K562 (cell line): ENCODE measurements at regions not wholly inside any gene's neighbourhood (a gene's known extent, or its start where the extent isn't known, plus 50 kb on each side); places are given as distances from the start of the nearest gene placed in this dataset.

Experiments used
- ATAC-seq: fragments of 200-7000 bp; cut with Tn5 transposase; 3 replicates; pipeline ENCODE4 v1.9.1; 2020; ENCODE audit warnings: moderate library complexity
- BruUV-seq: library from RNA; stranded (reverse); fragments of 400-500 nt; replicated peaks from 2 replicates; lab custom pipeline; 2021; lab: Mats Ljungman, UMichigan
- CTCF ChIA-PET: fragments of 300-600 bp; formaldehyde crosslinking; extraction: SDS; loops from one replicate; lab custom pipeline; 2021; ENCODE audit warnings: low intra/inter-chr PET ratio; lab: Yijun Ruan, JAX
- POLR2A ChIA-PET: fragments of 300-600, 350-650 bp; sonication (Branson Sonifier 250); formaldehyde crosslinking; extraction: SDS; loops from one replicate; lab custom pipeline; 2021; ENCODE audit warnings: antibody characterized with exemption, inconsistent platforms; lab: Yijun Ruan, JAX
- DNase-seq, 4 experiments: peaks; one replicate each; pipeline versions ENCODE4 v3.0.0 to v3.0.0-alpha.2; 2011 to 2018; ENCODE audit warnings: low spot score in 3 of 4, mixed read lengths in 3 of 4; ENCODE audit errors: extremely low read depth in 1 of 4
- FAIRE-seq: peaks from 2 replicates; lab custom pipeline; 2011; peaks lifted over from hg19 to GRCh38; lab: Jason Lieb, UNC
- H2AFZ ChIP-seq: 2 replicates; pipeline ENCODE4 v1.6.0; 2011; ENCODE audit warnings: low read depth, low read length, control low read depth, inconsistent platforms
- H3K27ac ChIP-seq: fragments of 200-600 bp; 3 replicates; pipeline ENCODE4 v1.8.0; 2011; ENCODE audit warnings: low read depth, mild to moderate bottlenecking, control low read depth, inconsistent platforms, low read length, moderate library complexity, mixed read lengths; ENCODE audit errors: extremely low read depth
- H3K27me3 ChIP-seq, 2 experiments: fragments of 300-600 bp in 1 of 2; 2 replicates in 1 of 2; 3 replicates in 1 of 2; pipeline versions ENCODE4 v1.6.0 to v1.8.0; 2011; ENCODE audit warnings: inconsistent platforms in 2 of 2, low read length in 2 of 2, mild to moderate bottlenecking in 1 of 2, mixed read lengths in 1 of 2, moderate library complexity in 1 of 2; ENCODE audit not compliant: control insufficient read depth in 2 of 2, insufficient read depth in 2 of 2
- H3K36me3 ChIP-seq: fragments of 300-600 bp; 3 replicates; pipeline ENCODE4 v1.8.0; 2011; ENCODE audit warnings: mild to moderate bottlenecking, low read length, inconsistent platforms; ENCODE audit not compliant: control insufficient read depth, insufficient read depth
- H3K4me1 ChIP-seq, 2 experiments: fragments of 200-600 bp in 1 of 2; replicated peaks in 1 of 2; 2 replicates in 1 of 2; 3 replicates in 1 of 2; pipeline versions ENCODE4 v1.5.1 to v1.8.0; 2011; ENCODE audit warnings: inconsistent platforms in 2 of 2, low read length in 2 of 2, mild to moderate bottlenecking in 1 of 2, mixed read lengths in 1 of 2, moderate library complexity in 1 of 2; ENCODE audit not compliant: control insufficient read depth in 2 of 2, insufficient read depth in 2 of 2
- H3K4me2 ChIP-seq: 2 replicates; pipeline ENCODE4 v1.6.1; 2011; ENCODE audit warnings: low read length, control low read depth, inconsistent platforms, mixed read lengths; ENCODE audit not compliant: insufficient read depth
- H3K4me3 ChIP-seq: fragments of 200-600 bp; sonication (generic), shearing (Covaris generic); 2 replicates; pipeline ENCODE4 v1.5.1; 2016; ENCODE audit warnings: control low read depth, inconsistent platforms
- H3K79me2 ChIP-seq: fragments of 200-600 bp; 3 replicates; pipeline ENCODE4 v1.8.0; 2011; ENCODE audit warnings: low read length, inconsistent platforms; ENCODE audit not compliant: control insufficient read depth, insufficient read depth
- H3K9ac ChIP-seq, 2 experiments: 2 replicates each; pipeline versions ENCODE4 v1.6.0 to v1.6.1; 2011; ENCODE audit warnings: low read depth in 2 of 2, low read length in 2 of 2, control low read depth in 1 of 2, inconsistent platforms in 1 of 2, mild to moderate bottlenecking in 1 of 2, mixed read lengths in 1 of 2; ENCODE audit not compliant: insufficient read depth in 1 of 2
- H3K9me1 ChIP-seq: one replicate; pipeline ENCODE4 v1.6.0; 2011; ENCODE audit warnings: inconsistent platforms, mild to moderate bottlenecking, low read length, moderate library complexity; ENCODE audit not compliant: control insufficient read depth, insufficient read depth
- H3K9me3 ChIP-seq: replicated peaks from 2 replicates; pipeline ENCODE4 v1.5.1; 2011; ENCODE audit warnings: low read depth, low read length, inconsistent platforms; ENCODE audit not compliant: control insufficient read depth, insufficient read depth
- H4K20me1 ChIP-seq: replicated peaks from 2 replicates; pipeline ENCODE4 v1.6.1; 2011; ENCODE audit warnings: low read length, inconsistent platforms, mixed read lengths; ENCODE audit not compliant: control insufficient read depth, insufficient read depth
- CEBPG ChIP-seq, 3 experiments: fragments of 200-800 bp in 1 of 3; sonication (Bioruptor generic) in 1 of 3; sonication (generic) in 1 of 3; formaldehyde crosslinking in 1 of 3; IDR thresholded peaks in 2 of 3; conservative IDR thresholded peaks in 1 of 3; 2 replicates each; pipeline versions ENCODE4 v1.6.1 to v1.8.0; 2016 to 2022; ENCODE audit warnings: missing compliant biosample characterization in 2 of 3, missing genetic modification characterization in 2 of 3, mild to moderate bottlenecking in 1 of 3, missing genetic modification reagents in 1 of 3
- CLOCK ChIP-seq: fragments of 250-450 bp; sonication (Bioruptor Pico); IDR thresholded peaks from 2 replicates; pipeline ENCODE4 v1.4.0; 2020; ENCODE audit warnings: mild to moderate bottlenecking, moderate library complexity, borderline replicate concordance
- CREB1 ChIP-seq, 2 experiments: sonication (generic) in 1 of 2; formaldehyde crosslinking in 1 of 2; IDR thresholded peaks; 2 replicates each; pipeline versions ENCODE4 v1.6.1 to v1.8.0; 2012 to 2022; ENCODE audit warnings: inconsistent platforms in 1 of 2, mild to moderate bottlenecking in 1 of 2, missing genetic modification reagents in 1 of 2, moderate library complexity in 1 of 2
- FOXA3 ChIP-seq, 2 experiments: fragments of 450-650 bp in 1 of 2; sonication (generic) in 1 of 2; formaldehyde crosslinking; IDR thresholded peaks in 1 of 2; conservative IDR thresholded peaks in 1 of 2; 2 replicates each; pipeline versions ENCODE4 v1.4.0 to v1.8.0; 2020 to 2022; ENCODE audit warnings: mild to moderate bottlenecking in 2 of 2, missing genetic modification reagents in 1 of 2
- HMGXB4 ChIP-seq: sonication (generic); formaldehyde crosslinking; IDR thresholded peaks from 2 replicates; pipeline ENCODE4 v1.8.1; 2023; ENCODE audit warnings: mild to moderate bottlenecking, missing genetic modification reagents
- PREB ChIP-seq: sonication (generic); formaldehyde crosslinking; IDR thresholded peaks from 2 replicates; pipeline ENCODE4 v1.8.1; 2023; ENCODE audit warnings: mild to moderate bottlenecking, missing genetic modification reagents
- SNAPC5 ChIP-seq: fragments of 250-450 bp; sonication (Bioruptor Pico); IDR thresholded peaks from 2 replicates; pipeline ENCODE4 v1.8.0; 2021; ENCODE audit warnings: moderate library complexity, mild to moderate bottlenecking, inconsistent platforms
- TFE3 ChIP-seq: fragments of 450-650 bp; formaldehyde crosslinking; IDR thresholded peaks from 2 replicates; pipeline ENCODE4 v1.4.0; 2020; ENCODE audit warnings: mild to moderate bottlenecking, mixed read lengths
- UBTF ChIP-seq, 2 experiments: IDR thresholded peaks; 2 replicates each; pipeline ENCODE4 v1.6.1; 2012; ENCODE audit warnings: improper control_type of control experiment in 2 of 2, low read depth in 2 of 2, low read length in 2 of 2, borderline replicate concordance in 1 of 2
- ZFP1 ChIP-seq: fragments of 450-650 bp; formaldehyde crosslinking; IDR thresholded peaks from 2 replicates; pipeline ENCODE4 v1.4.0; 2020; ENCODE audit warnings: mild to moderate bottlenecking, mixed read lengths
- whole genome bisulfite sequencing: fragments of 100-300 bp; shearing (Covaris generic); methylation state at CpG from one replicate; pipeline ENCODE4 v1.1.6; 2016; ENCODE audit warnings: low coverage, mixed read lengths; ENCODE audit not compliant: insufficient coverage; ENCODE audit errors: missing lambda C conversion rate; 5-methylcytosine and 5-hydroxymethylcytosine counted together
- in situ Hi-C: fragments of 300-500 bp; cut with MboI; formaldehyde crosslinking; loops from 4 replicates; pipeline ENCODE4 v1.15.0; 2018; ENCODE audit warnings: inconsistent platforms, mixed read lengths
- intact Hi-C: fragments of 100-400 bp; cut with micrococcal nuclease; formaldehyde crosslinking; loops from 2 replicates; pipeline ENCODE4 v1.14.2; 2022

- Histone ChIP-seq H4K20me1 (no peaks in the 10 kb centered on the region), H3K36me3 (no peaks in the 10 kb centered on the region), H2AFZ (no peak overlapping the region), H3K79me2 (no peaks in the 10 kb centered on the region), H3K9me1 (no peaks in the 10 kb centered on the region), H3K4me3 (no peak overlapping the region), H3K27me3 (no peaks in the 10 kb centered on the region), H3K4me1 (no peaks in the 10 kb centered on the region), H3K27ac (no peak overlapping the region), H3K9me3 (no peaks in the 10 kb centered on the region), H3K4me2 (no peak overlapping the region), H3K9ac (no peak overlapping the region)
- no TSS peak for BruUV-seq
- ChIA-PET POLR2A (no interaction called here), CTCF (no interaction called here)
- ATAC-seq (no peak), DNase-seq (no peak), FAIRE-seq (no peak)
- in situ Hi-C loops (no loop called here), intact Hi-C loops (no loop called here)
- WGBS, result 0% methylated on average over 3 of the region's 3 CpGs
- TF ChIP-seq ZFP1 (CRISPR knock-in tag) (no peak), HMGXB4 (no peak), TFE3 (CRISPR knock-in tag) (no peak), FOXA3 (CRISPR knock-in tag; conservative IDR thresholded peaks at IDR 0.05 in 1 of 2, IDR thresholded peaks at IDR 0.05 in 1 of 2) (no peak), CEBPG (CRISPR knock-in tag; IDR thresholded peaks at IDR 0.05) (no peak), CEBPG (tag; conservative IDR thresholded peaks at IDR 0.05 in 1 of 2, IDR thresholded peaks at IDR 0.05 in 1 of 2) (no peak), CREB1 (IDR thresholded peaks at IDR 0.05) (no peak), CREB1 (CRISPR knock-in tag; IDR thresholded peaks at IDR 0.05) (no peak), CLOCK (no peak), SNAPC5 (no peak), PREB (CRISPR knock-in tag) (no peak), UBTF (IDR thresholded peaks at IDR 0.05; ENCODE audit: borderline replicate concordance in 1 of 2, low read depth in 2 of 2, low read length in 2 of 2) (no peak)
Measured at GRCh38 chrX:128883650-128884049, 639.6 kb downstream of the SMARCA1 start.
